ENCODE measurements at regions not wholly inside any gene's neighbourhood (a gene's known extent, or its start where the extent isn't known, plus 50 kb on each side); places are given as distances from the start of the nearest gene placed in this dataset.

- intact Hi-C loops (cut with micrococcal nuclease): loop anchor here (1.0 kb wide), 1 partner anchor 26 kb away; no protein-coding TSS in a partner anchor
- Histone ChIP-seq H3K9me2 (ENCODE audit: insufficient read depth) (no peaks in the 10 kb centered on the region), H3K27ac (ENCODE audit: low read depth, low read length) (no peak overlapping the region), H3K79me2 (ENCODE audit: insufficient read depth, low read length) (no peaks in the 10 kb centered on the region), H3K36me3 (ENCODE audit: control insufficient read depth in 1 of 2, insufficient read depth in 2 of 2, low read length in 2 of 2) (no peaks in the 10 kb centered on the region), H4K20me1 (ENCODE audit: insufficient read depth) (no peaks in the 10 kb centered on the region), H2AFZ (ENCODE audit: low read depth, low read length, poor library complexity, severe bottlenecking) (no peak overlapping the region), H3K27me3 (ENCODE audit: insufficient read depth, low read length) (peaks cover 53% of the 10 kb centered on the region), H3K4me2 (ENCODE audit: low read length) (no peak overlapping the region), H3K4me1 (ENCODE audit: control insufficient read depth in 1 of 2, insufficient read depth in 2 of 2, low read length in 2 of 2) (no peaks in the 10 kb centered on the region), H3K4me3 (replicated peaks in 1 of 2; ENCODE audit: low read depth in 1 of 2, low read length in 2 of 2) (no peak overlapping the region), H3K9ac (ENCODE audit: low read length) (no peak overlapping the region), H3K9me3 (ENCODE audit: control insufficient read depth in 1 of 2, insufficient read depth in 1 of 2, low read depth in 1 of 2, low read length in 2 of 2) (no peaks in the 10 kb centered on the region)
- RAD21 ChIA-PET (ENCODE audit: low non-redundant PET in 1 of 2, low total read pairs in 2 of 2, uncharacterized antibody in 2 of 2, unreplicated experiment in 2 of 2): no interaction called here
- TF ChIP-seq ELF1 (IDR thresholded peaks at IDR 0.05; ENCODE audit: borderline replicate concordance, low read depth) (no peak), POLR2AphosphoS5 (IDR thresholded peaks at IDR 0.05; ENCODE audit: low read depth, low read length) (no peak), TCF7L2 (IDR thresholded peaks at IDR 0.05; ENCODE audit: borderline replicate concordance, extremely low read depth, insufficient read depth, insufficient read length) (no peak), ATF3 (IDR thresholded peaks at IDR 0.05) (no peak), REST (IDR thresholded peaks at IDR 0.05; ENCODE audit: low read depth) (no peak), CBX3 (IDR thresholded peaks at IDR 0.05; ENCODE audit: low read depth) (no peak), SIN3A (IDR thresholded peaks at IDR 0.05; ENCODE audit: low read depth) (no peak), YY1 (IDR thresholded peaks at IDR 0.05; ENCODE audit: extremely low read depth, insufficient replicate concordance, low read depth, low read length) (no peak), JUND (IDR thresholded peaks at IDR 0.05) (no peak), ZNF274 (IDR thresholded peaks at IDR 0.05; ENCODE audit: low read depth, low read length) (no peak), POLR2A (IDR thresholded peaks at IDR 0.05; ENCODE audit: borderline replicate concordance, extremely low read depth, insufficient read depth, insufficient read length) (no peak), ZBTB33 (IDR thresholded peaks at IDR 0.05; ENCODE audit: extremely low read depth, insufficient replicate concordance, low read length) (no peak), CEBPB (IDR thresholded peaks at IDR 0.05; ENCODE audit: low read depth) (no peak), EZH2 (IDR thresholded peaks at IDR 0.05) (no peak), FOSL1 (IDR thresholded peaks at IDR 0.05; ENCODE audit: low read depth) (no peak), CTCF (IDR thresholded peaks at IDR 0.05 in 2 of 3, conservative IDR thresholded peaks at IDR 0.05 in 1 of 3; ENCODE audit: borderline replicate concordance in 1 of 3, insufficient read depth in 1 of 3, low read depth in 2 of 3, low read length in 2 of 3) (no peak), EZH2phosphoT487 (IDR thresholded peaks at IDR 0.05; ENCODE audit: borderline replicate concordance) (no peak), ZFX (IDR thresholded peaks at IDR 0.05) (no peak)
- CTCF ChIA-PET: no interaction called here
- ATAC-seq (no peak), DNase-seq (ENCODE audit: low read depth, low spot score) (no peak)
- BruUV-seq (replicated peaks): no TSS peak
- POLR2A ChIA-PET: no interaction called here
Observed at GRCh38 chr7:32323712-32324111, 166.5 kb downstream of the LSM5 start.

Data from HCT116 (cell line).